Neural progenitor cell (in vitro differentiated cells): ENCODE measurements at regions not wholly inside any gene's neighbourhood (a gene's known extent, or its start where the extent isn't known, plus 50 kb on each side); places are given as distances from the start of the nearest gene placed in this dataset.
A peak's percentile ranks its signal among the peaks of the same experiment; 100 is the strongest.

Experiments used
- DNase-seq: peaks from one replicate; pipeline ENCODE4 v3.0.0-alpha.2; 2016; ENCODE audit warnings: low spot score
- H2AFZ ChIP-seq: fragments of 200-600 bp; sonication (generic); replicated peaks from 2 replicates; pipeline ENCODE4 v1.6.1; 2016; ENCODE audit warnings: antibody characterized with exemption
- H3F3A ChIP-seq: fragments of 200-600 bp; sonication (generic); 2 replicates; pipeline ENCODE4 v1.6.1; 2016; ENCODE audit warnings: antibody characterized with exemption, low read depth
- H3K27ac ChIP-seq: fragments of 200-600 bp; sonication (generic); 2 replicates; pipeline ENCODE4 v1.5.1; 2016; ENCODE audit warnings: mild to moderate bottlenecking
- H3K27me3 ChIP-seq: fragments of 200-600 bp; sonication (generic); 2 replicates; pipeline ENCODE4 v1.6.1; 2016; ENCODE audit warnings: mild to moderate bottlenecking, moderate library complexity
- H3K36me3 ChIP-seq: fragments of 200-600 bp; sonication (generic); 2 replicates; pipeline ENCODE4 v1.5.1; 2016
- H3K4me1 ChIP-seq: fragments of 200-600 bp; sonication (generic); 2 replicates; pipeline ENCODE4 v1.6.1; 2016; ENCODE audit warnings: mixed run types
- H3K4me2 ChIP-seq: fragments of 200-600 bp; sonication (generic); 2 replicates; pipeline ENCODE4 v1.6.1; 2016
- H3K4me3 ChIP-seq: fragments of 200-600 bp; sonication (generic); 2 replicates; pipeline ENCODE4 v1.5.1; 2016
- H3K79me2 ChIP-seq: fragments of 200-600 bp; sonication (generic); 2 replicates; pipeline ENCODE4 v1.6.1; 2016; ENCODE audit warnings: low read depth
- H3K9ac ChIP-seq: fragments of 200-600 bp; sonication (generic); 2 replicates; pipeline ENCODE4 v1.6.1; 2016
- H3K9me3 ChIP-seq: fragments of 200-600 bp; sonication (generic); 2 replicates; pipeline ENCODE4 v1.5.1; 2016; ENCODE audit warnings: low read depth
- H4K20me1 ChIP-seq: fragments of 200-600 bp; sonication (generic); 2 replicates; pipeline ENCODE4 v1.6.1; 2016; ENCODE audit warnings: low read depth
- H3K27ac Mint-ChIP-seq: 3 replicates; pipeline ENCODE4 v1.8.0; 2021; ENCODE audit warnings: mixed read lengths
- H3K27me3 Mint-ChIP-seq: 2 replicates; pipeline ENCODE4 v1.8.0; 2022; ENCODE audit warnings: low read depth, mild to moderate bottlenecking, inconsistent platforms, moderate library complexity, mixed read lengths; ENCODE audit not compliant: insufficient read depth
- H3K36me3 Mint-ChIP-seq: 3 replicates; pipeline ENCODE4 v1.8.0; 2021; ENCODE audit warnings: mixed read lengths
- H3K4me1 Mint-ChIP-seq: 3 replicates; pipeline ENCODE4 v1.8.0; 2021; ENCODE audit warnings: mixed read lengths
- H3K4me3 Mint-ChIP-seq: 3 replicates; pipeline ENCODE4 v1.8.0; 2021; ENCODE audit warnings: mild to moderate bottlenecking, moderate library complexity, mixed read lengths
- H3K9me3 Mint-ChIP-seq: 3 replicates; pipeline ENCODE4 v1.8.0; 2020; ENCODE audit warnings: mixed read lengths
- EZH2 ChIP-seq: fragments of 200-600 bp; sonication (generic); IDR thresholded peaks from 2 replicates; pipeline ENCODE4 v1.6.1; 2017; ENCODE audit warnings: antibody characterized with exemption, mild to moderate bottlenecking, moderate library complexity
- EZH2phosphoT487 ChIP-seq: fragments of 200-600 bp; sonication (generic); IDR thresholded peaks from 2 replicates; pipeline ENCODE4 v1.6.1; 2017; ENCODE audit warnings: antibody characterized with exemption
- TF ChIP-seq, protein P1 (sequence below): fragments of 200-600 bp; sonication (generic); IDR thresholded peaks from 2 replicates; pipeline ENCODE4 v1.5.1; 2017; ENCODE audit warnings: antibody characterized with exemption, mild to moderate bottlenecking

DNA sequence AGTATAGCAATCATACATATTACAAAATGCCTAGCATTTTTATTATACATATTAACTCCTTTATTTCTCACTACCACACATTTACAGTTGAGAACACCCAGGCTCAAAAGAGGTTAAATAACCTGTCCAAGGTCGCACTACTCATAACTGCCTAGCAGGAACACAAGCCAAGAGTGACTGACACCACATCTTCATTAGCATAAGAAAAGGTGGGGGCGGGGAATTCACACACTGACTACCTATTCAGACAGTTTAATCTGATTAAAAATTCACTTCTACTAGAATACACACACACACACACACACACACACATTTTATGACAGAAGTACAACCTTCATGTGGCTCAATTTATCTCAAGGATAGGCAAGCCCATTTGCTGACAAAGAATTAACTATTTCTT, 77.8 kb upstream of the CACHD1 start:
- peak; percentile 81 for DNase-seq
- Histone ChIP-seq H4K20me1 (no peaks in the 10 kb centered on the region), H3K9ac (no peak overlapping the region), H3K27me3 (no peaks in the 10 kb centered on the region), H3K79me2 (no peaks in the 10 kb centered on the region), H3K4me1 (peaks cover 11% of the 10 kb centered on the region), H2AFZ (no peak overlapping the region), H3K9me3 (no peaks in the 10 kb centered on the region), H3F3A (no peaks in the 10 kb centered on the region), H3K4me2 (peak overlapping the region; percentile 16), H3K36me3 (no peaks in the 10 kb centered on the region), H3K4me3 (no peak overlapping the region), H3K27ac (no peak overlapping the region)
- H3K27ac Mint-ChIP-seq = no peak overlapping the region
- peaks cover 6% of the 10 kb centered on the region for H3K9me3 Mint-ChIP-seq
- TF ChIP-seq EZH2phosphoT487 (no peak), EZH2 (no peak)
- TF ChIP-seq, protein P1, sequence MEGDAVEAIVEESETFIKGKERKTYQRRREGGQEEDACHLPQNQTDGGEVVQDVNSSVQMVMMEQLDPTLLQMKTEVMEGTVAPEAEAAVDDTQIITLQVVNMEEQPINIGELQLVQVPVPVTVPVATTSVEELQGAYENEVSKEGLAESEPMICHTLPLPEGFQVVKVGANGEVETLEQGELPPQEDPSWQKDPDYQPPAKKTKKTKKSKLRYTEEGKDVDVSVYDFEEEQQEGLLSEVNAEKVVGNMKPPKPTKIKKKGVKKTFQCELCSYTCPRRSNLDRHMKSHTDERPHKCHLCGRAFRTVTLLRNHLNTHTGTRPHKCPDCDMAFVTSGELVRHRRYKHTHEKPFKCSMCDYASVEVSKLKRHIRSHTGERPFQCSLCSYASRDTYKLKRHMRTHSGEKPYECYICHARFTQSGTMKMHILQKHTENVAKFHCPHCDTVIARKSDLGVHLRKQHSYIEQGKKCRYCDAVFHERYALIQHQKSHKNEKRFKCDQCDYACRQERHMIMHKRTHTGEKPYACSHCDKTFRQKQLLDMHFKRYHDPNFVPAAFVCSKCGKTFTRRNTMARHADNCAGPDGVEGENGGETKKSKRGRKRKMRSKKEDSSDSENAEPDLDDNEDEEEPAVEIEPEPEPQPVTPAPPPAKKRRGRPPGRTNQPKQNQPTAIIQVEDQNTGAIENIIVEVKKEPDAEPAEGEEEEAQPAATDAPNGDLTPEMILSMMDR = no peak
- H3K27me3 Mint-ChIP-seq = peaks cover 5% of the 10 kb centered on the region
- no peaks in the 10 kb centered on the region for H3K36me3 Mint-ChIP-seq
- peaks cover 16% of the 10 kb centered on the region for H3K4me1 Mint-ChIP-seq
- no peak overlapping the region for H3K4me3 Mint-ChIP-seq

DNA sequence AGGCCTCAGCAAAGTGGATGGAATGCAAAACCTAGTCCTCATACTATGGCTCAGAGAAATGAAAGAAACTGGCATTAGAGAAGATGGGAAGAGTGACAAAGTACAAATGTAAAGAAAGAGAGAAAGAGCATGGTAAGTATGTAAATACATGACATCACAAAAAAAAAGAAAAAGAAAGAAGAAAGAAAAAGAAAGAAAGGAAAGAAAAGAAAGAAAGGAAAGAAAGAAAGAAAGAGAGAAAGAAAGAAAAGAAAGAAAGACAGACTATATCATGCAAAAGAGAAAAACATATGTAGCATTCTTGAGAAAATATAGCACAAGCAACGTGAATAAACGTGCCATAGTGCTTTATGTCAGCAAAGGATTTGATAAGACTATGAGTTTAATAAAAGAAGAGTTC, 76.1 kb upstream of the CACHD1 start:
- DNase-seq = no peak
- H3K4me3 Mint-ChIP-seq = no peak overlapping the region
- no peak overlapping the region for H3K4me2 ChIP-seq

DNA sequence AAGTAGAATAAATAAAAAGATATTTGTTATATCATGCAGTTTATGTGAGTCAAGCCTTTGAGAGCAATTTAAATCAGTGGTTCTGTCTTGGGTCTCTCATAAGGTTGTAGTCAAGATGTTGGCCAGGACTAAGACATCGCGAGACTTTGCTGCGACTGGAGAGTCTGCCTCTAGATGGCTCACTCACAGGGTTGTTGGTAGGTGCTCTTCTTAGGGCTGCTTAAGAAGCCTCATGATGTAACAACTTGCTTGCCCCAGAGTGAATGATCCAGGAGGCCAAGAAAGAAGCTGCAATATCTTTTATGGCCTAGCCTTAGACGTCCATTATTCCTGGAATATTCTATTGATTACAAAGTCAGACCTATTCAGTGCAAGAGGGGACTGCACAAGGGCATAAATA, 73.1 kb upstream of the CACHD1 start:
- Histone ChIP-seq H3K9me3 (no peaks in the 10 kb centered on the region), H3K4me3 (no peak overlapping the region), H3K9ac (no peak overlapping the region), H4K20me1 (no peaks in the 10 kb centered on the region), H3K4me1 (peaks cover 11% of the 10 kb centered on the region), H3K36me3 (no peaks in the 10 kb centered on the region), H3K79me2 (no peaks in the 10 kb centered on the region), H3K27ac (no peak overlapping the region), H3K27me3 (no peaks in the 10 kb centered on the region), H3F3A (no peaks in the 10 kb centered on the region), H3K4me2 (no peak overlapping the region), H2AFZ (no peak overlapping the region)
- peaks cover 3% of the 10 kb centered on the region for H3K27me3 Mint-ChIP-seq
- H3K4me1 Mint-ChIP-seq = peaks cover 8% of the 10 kb centered on the region
- H3K36me3 Mint-ChIP-seq = no peaks in the 10 kb centered on the region
- H3K4me3 Mint-ChIP-seq = no peak overlapping the region
- DNase-seq = peak; percentile 20
- H3K27ac Mint-ChIP-seq = no peak overlapping the region
- H3K9me3 Mint-ChIP-seq = no peaks in the 10 kb centered on the region
- TF ChIP-seq, protein P1 = peak; percentile 33
- TF ChIP-seq EZH2phosphoT487 = no peak
- TF ChIP-seq EZH2 = no peak

More for the DNA sequence above, 76.1 kb upstream of the CACHD1 start:
- no peaks in the 10 kb centered on the region for H3K9me3 ChIP-seq
- H3K4me3 ChIP-seq = no peak overlapping the region
- H4K20me1 ChIP-seq = no peaks in the 10 kb centered on the region
- Mint-ChIP-seq H3K4me1 (peaks cover 13% of the 10 kb centered on the region), H3K27me3 (peaks cover 3% of the 10 kb centered on the region), H3K27ac (no peak overlapping the region), H3K36me3 (no peaks in the 10 kb centered on the region), H3K9me3 (peaks cover 5% of the 10 kb centered on the region)
- no peak overlapping the region for H2AFZ ChIP-seq
- H3K27ac ChIP-seq = no peak overlapping the region
- H3K4me1 ChIP-seq = peaks cover 11% of the 10 kb centered on the region
- no peaks in the 10 kb centered on the region for H3K79me2 ChIP-seq
- no peak for TF ChIP-seq EZH2phosphoT487
- TF ChIP-seq EZH2 = no peak
- TF ChIP-seq, protein P1 = no peak
- no peaks in the 10 kb centered on the region for H3K36me3 ChIP-seq
- no peak overlapping the region for H3K9ac ChIP-seq
- no peaks in the 10 kb centered on the region for H3F3A ChIP-seq
- H3K27me3 ChIP-seq = no peaks in the 10 kb centered on the region
